ENCODE measurements at regions not wholly inside any gene's neighbourhood (a gene's known extent, or its start where the extent isn't known, plus 50 kb on each side); places are given as distances from the start of the nearest gene placed in this dataset.

GRCh38 chr15:97061392-97061791 is 730.9 kb downstream of the NR2F2 start:
- in situ Hi-C loops (cut with MboI): no loop called here
- H3K9me1 ChIP-seq (ENCODE audit: control insufficient read depth, insufficient read depth, low read length): no peaks in the 10 kb centered on the region
- no peak overlapping the region for H3K27ac ChIP-seq (ENCODE audit: extremely low read depth, low read depth, low read length)
- no peaks in the 10 kb centered on the region for H4K20me1 ChIP-seq (replicated peaks; ENCODE audit: control insufficient read depth, insufficient read depth, low read length)
- DNase-seq (ENCODE audit: extremely low read depth in 1 of 4, low spot score in 3 of 4) (no peak), FAIRE-seq (no peak), ATAC-seq (no peak)
- H3K36me3 ChIP-seq (ENCODE audit: control insufficient read depth, insufficient read depth, low read length): no peaks in the 10 kb centered on the region
- no peaks in the 10 kb centered on the region for H3K4me1 ChIP-seq (replicated peaks in 1 of 2; ENCODE audit: control insufficient read depth in 2 of 2, insufficient read depth in 2 of 2, low read length in 2 of 2)
- H3K4me3 ChIP-seq: no peak overlapping the region
- H2AFZ ChIP-seq (ENCODE audit: low read depth, low read length): no peak overlapping the region
- no peak for TF ChIP-seq E2F8 (IDR thresholded peaks at IDR 0.05; ENCODE audit: low read depth, partially characterized antibody)
- no peak for TF ChIP-seq KHSRP (IDR thresholded peaks at IDR 0.05)
- TF ChIP-seq RFX5 (IDR thresholded peaks at IDR 0.05; ENCODE audit: low read depth, low read length): no peak
- TF ChIP-seq ZNF133 (CRISPR knock-in tag; IDR thresholded peaks at IDR 0.05): no peak
- TF ChIP-seq PURB (CRISPR knock-in tag; IDR thresholded peaks at IDR 0.05; ENCODE audit: low read depth): no peak
- no peak for TF ChIP-seq ZNF41 (CRISPR knock-in tag; conservative IDR thresholded peaks at IDR 0.05)
- TF ChIP-seq SNRNP70 (optimal IDR thresholded peaks at IDR 0.05; ENCODE audit: low read depth, low read length): no peak
- no peak for TF ChIP-seq E2F4 (CRISPR knock-in tag; IDR thresholded peaks at IDR 0.05; ENCODE audit: low read depth)
- TF ChIP-seq ELF2 (CRISPR knock-in tag; IDR thresholded peaks at IDR 0.05): no peak
- TF ChIP-seq SIN3B (IDR thresholded peaks at IDR 0.05; ENCODE audit: low read depth): no peak
- TF ChIP-seq GTF2E2 (tag; IDR thresholded peaks at IDR 0.05): no peak
- TF ChIP-seq ZNF518B (CRISPR knock-in tag; IDR thresholded peaks at IDR 0.05): no peak
- no peak for TF ChIP-seq ZNF79 (CRISPR knock-in tag; IDR thresholded peaks at IDR 0.05; ENCODE audit: low read depth)
- TF ChIP-seq ZNF197 (CRISPR knock-in tag; IDR thresholded peaks at IDR 0.05; ENCODE audit: low read depth): no peak
- TF ChIP-seq RFX1 (IDR thresholded peaks at IDR 0.05): no peak
- TF ChIP-seq MEF2D (tag; conservative IDR thresholded peaks at IDR 0.05; ENCODE audit: low read depth): no peak
- no peaks in the 10 kb centered on the region for H3K79me2 ChIP-seq (ENCODE audit: control insufficient read depth, insufficient read depth, low read length)
- no peaks in the 10 kb centered on the region for H3K27me3 ChIP-seq (ENCODE audit: control insufficient read depth in 2 of 2, insufficient read depth in 2 of 2, low read length in 2 of 2)
- intact Hi-C loops (cut with micrococcal nuclease): no loop called here
- POLR2A ChIA-PET: no interaction called here
- no peak overlapping the region for H3K4me2 ChIP-seq (ENCODE audit: insufficient read depth, low read length)
- CTCF ChIA-PET (ENCODE audit: low intra/inter-chr PET ratio): no interaction called here
- H3K9me3 ChIP-seq (replicated peaks; ENCODE audit: control insufficient read depth, insufficient read depth, low read depth, low read length): no peaks in the 10 kb centered on the region
- WGBS (ENCODE audit: insufficient coverage, low coverage, missing lambda C conversion rate): 0% methylated on average over 2 of the region's 2 CpGs
- no peak overlapping the region for H3K9ac ChIP-seq (ENCODE audit: insufficient read depth in 1 of 2, low read depth in 2 of 2, low read length in 2 of 2)
- no TSS peak for BruUV-seq (replicated peaks)

Measured in K562 (cell line).